Stomach (tissue), 8 donors: ENCODE measurements at regions not wholly inside any gene's neighbourhood (a gene's known extent, or its start where the extent isn't known, plus 50 kb on each side); places are given as distances from the start of the nearest gene placed in this dataset.

ENCODE experiments used
- DNase-seq, 2 donors: peaks; one replicate each; pipeline versions ENCODE4 v3.0.0 to v3.0.0-alpha.2; 2013 to 2019
- H3K27ac ChIP-seq, 5 donors: fragments of 200-600 bp in 4 of 5; sonication (generic) in 4 of 5; one replicate each; pipeline ENCODE4 v1.5.1; 2013 to 2019; ENCODE audit warnings: mild to moderate bottlenecking in 1 of 5, moderate library complexity in 1 of 5
- H3K27me3 ChIP-seq, 3 donors: fragments of 200-600 bp; sonication (generic); one replicate each; pipeline ENCODE4 v1.5.1; 2017 to 2019; ENCODE audit warnings: mixed run types in 1 of 3
- H3K36me3 ChIP-seq, 4 donors: fragments of 200-600 bp; sonication (generic); 1 replicate in 3 of 4; 2 replicates in 1 of 4; pipeline ENCODE4 v1.5.1; 2016 to 2019
- H3K4me1 ChIP-seq, 4 donors: fragments of 200-600 bp; sonication (generic); one replicate each; pipeline ENCODE4 v1.5.1; 2016 to 2019
- H3K4me3 ChIP-seq, 4 donors: fragments of 200-600 bp; sonication (generic) in 3 of 4; one replicate each; pipeline ENCODE4 v1.5.1; 2016 to 2019; ENCODE audit warnings: mild to moderate bottlenecking in 1 of 4
- H3K9me3 ChIP-seq, 4 donors: fragments of 200-600 bp; sonication (generic); one replicate each; pipeline ENCODE4 v1.5.1; 2016 to 2019
- CTCF ChIP-seq, 7 experiments: fragments of 450-650 bp in 4 of 7; fragments of 200-600 bp in 3 of 7; sonication (generic) in 3 of 7; IDR thresholded peaks; one replicate each; pipeline ENCODE4 v1.5.1; 2016 to 2019; ENCODE audit warnings: antibody characterized with exemption in 7 of 7, control low read depth in 2 of 7, mild to moderate bottlenecking in 1 of 7
- EP300 ChIP-seq: sonication (generic); formaldehyde crosslinking; IDR thresholded peaks from one replicate; pipeline ENCODE4 v1.6.1; 2017; ENCODE audit warnings: antibody characterized with exemption
- POLR2A ChIP-seq, 4 donors: fragments of 450-650 bp; IDR thresholded peaks; one replicate each; pipeline ENCODE4 v1.6.1; 2016; ENCODE audit warnings: antibody characterized with exemption in 4 of 4, control low read depth in 2 of 4, mild to moderate bottlenecking in 1 of 4, moderate library complexity in 1 of 4
- POLR2AphosphoS5 ChIP-seq, 3 donors: sonication (generic); formaldehyde crosslinking; IDR thresholded peaks; one replicate each; pipeline ENCODE4 v1.6.1; 2016; ENCODE audit warnings: antibody characterized with exemption in 3 of 3
- WGBS, 5 donors: extraction: QIAGEN DNeasy Blood & Tissue Kit in 3 of 5; methylation state at CpG; one replicate each; pipeline versions ENCODE4 v1.1.5 to v1.1.7; 2013 to 2018; 5-methylcytosine and 5-hydroxymethylcytosine counted together
- intact Hi-C: fragments of 100-400 bp; cut with DNase I; formaldehyde crosslinking; loops from one replicate; pipeline ENCODE4 v1.15.1; 2023; ENCODE audit warnings: low total_unique reads
- donor health status: healthy with polysubstance abuse.
- donor health status: Bipolar disorder and iron deficiency.
- donor health status: healthy.

GRCh38 chr10:10787586-10787985 lies 230.1 kb upstream of the CELF2 start:
- TF ChIP-seq POLR2A (IDR thresholded peaks at IDR 0.05) (no peak), CTCF (IDR thresholded peaks at IDR 0.05) (no peak), EP300 (no peak), POLR2AphosphoS5 (IDR thresholded peaks at IDR 0.05) (no peak)
- H3K27ac ChIP-seq = no peak overlapping the region
- H3K4me3 ChIP-seq = no peak overlapping the region
- no peak for DNase-seq
- H3K4me1 ChIP-seq = peaks cover 0 to 8% (median 2%) of the 10 kb centered on the region in 4 donors
- no peaks in the 10 kb centered on the region for H3K27me3 ChIP-seq
- H3K9me3 ChIP-seq = no peaks in the 10 kb centered on the region
- WGBS, 5 donors = 59 to 75% (median 66%) methylated on average over 4 of the region's 4 CpGs
- H3K36me3 ChIP-seq = no peaks in the 10 kb centered on the region
- intact Hi-C loops = no loop called here

- Histone ChIP-seq H3K9me3 (no peaks in the 10 kb centered on the region), H3K27ac (no peak overlapping the region), H3K36me3 (no peaks in the 10 kb centered on the region), H3K27me3 (no peaks in the 10 kb centered on the region), H3K4me3 (no peak overlapping the region), H3K4me1 (peaks cover 0 to 8% (median 4%) of the 10 kb centered on the region in 4 donors)
- WGBS, 5 donors = 69 to 80% (median 69%) methylated on average over 4 of the region's 4 CpGs
- intact Hi-C loops = no loop called here
- no peak for DNase-seq
- TF ChIP-seq POLR2AphosphoS5 (IDR thresholded peaks at IDR 0.05) = no peak
- no peak for TF ChIP-seq POLR2A (IDR thresholded peaks at IDR 0.05)
- TF ChIP-seq CTCF (IDR thresholded peaks at IDR 0.05) = no peak
- no peak for TF ChIP-seq EP300
Observed at GRCh38 chr10:10788761-10789160, 228.9 kb upstream of the CELF2 start.

- Histone ChIP-seq H3K4me1 (peaks cover 0 to 14% (median 7%) of the 10 kb centered on the region in 4 donors), H3K9me3 (no peaks in the 10 kb centered on the region), H3K4me3 (no peak overlapping the region), H3K27me3 (no peaks in the 10 kb centered on the region), H3K27ac (no peak overlapping the region), H3K36me3 (no peaks in the 10 kb centered on the region)
- 57 to 84% (median 63%) methylated on average over 3 of the region's 3 CpGs for WGBS, 5 donors
- DNase-seq = no peak
- TF ChIP-seq POLR2AphosphoS5 (IDR thresholded peaks at IDR 0.05) (no peak), EP300 (no peak), CTCF (IDR thresholded peaks at IDR 0.05) (no peak), POLR2A (IDR thresholded peaks at IDR 0.05) (no peak)
- intact Hi-C loops = no loop called here
Observed at GRCh38 chr10:10791869-10792268, 225.8 kb upstream of the CELF2 start.

- H3K4me3 ChIP-seq = no peak overlapping the region
- H3K9me3 ChIP-seq = no peaks in the 10 kb centered on the region
- intact Hi-C loops = no loop called here
- whole genome bisulfite sequencing, 5 donors = 25 to 42% (median 34%) methylated on average over 3 of the region's 3 CpGs
- H3K27me3 ChIP-seq = no peaks in the 10 kb centered on the region
- peaks cover 0 to 22% (median 16%) of the 10 kb centered on the region in 4 donors for H3K4me1 ChIP-seq
- H3K27ac ChIP-seq = no peak overlapping the region
- no peaks in the 10 kb centered on the region for H3K36me3 ChIP-seq
- peak in 1 of 2 donors; percentile 60 for DNase-seq
- TF ChIP-seq CTCF (IDR thresholded peaks at IDR 0.05) (no peak), EP300 (no peak), POLR2A (IDR thresholded peaks at IDR 0.05) (no peak), POLR2AphosphoS5 (IDR thresholded peaks at IDR 0.05) (no peak)
Observed at GRCh38 chr10:10792681-10793080, 225.0 kb upstream of the CELF2 start.
